Neural progenitor cell (in vitro differentiated cells): ENCODE measurements at regions not wholly inside any gene's neighbourhood (a gene's known extent, or its start where the extent isn't known, plus 50 kb on each side); places are given as distances from the start of the nearest gene placed in this dataset.

Experiments
- DNase-seq: peaks from one replicate; pipeline ENCODE4 v3.0.0-alpha.2; 2016; ENCODE audit warnings: low spot score
- H2AFZ ChIP-seq: fragments of 200-600 bp; sonication (generic); replicated peaks from 2 replicates; pipeline ENCODE4 v1.6.1; 2016; ENCODE audit warnings: antibody characterized with exemption
- H3F3A ChIP-seq: fragments of 200-600 bp; sonication (generic); 2 replicates; pipeline ENCODE4 v1.6.1; 2016; ENCODE audit warnings: antibody characterized with exemption, low read depth
- H3K27ac ChIP-seq: fragments of 200-600 bp; sonication (generic); 2 replicates; pipeline ENCODE4 v1.5.1; 2016; ENCODE audit warnings: mild to moderate bottlenecking
- H3K27me3 ChIP-seq: fragments of 200-600 bp; sonication (generic); 2 replicates; pipeline ENCODE4 v1.6.1; 2016; ENCODE audit warnings: mild to moderate bottlenecking, moderate library complexity
- H3K36me3 ChIP-seq: fragments of 200-600 bp; sonication (generic); 2 replicates; pipeline ENCODE4 v1.5.1; 2016
- H3K4me1 ChIP-seq: fragments of 200-600 bp; sonication (generic); 2 replicates; pipeline ENCODE4 v1.6.1; 2016; ENCODE audit warnings: mixed run types
- H3K4me2 ChIP-seq: fragments of 200-600 bp; sonication (generic); 2 replicates; pipeline ENCODE4 v1.6.1; 2016
- H3K4me3 ChIP-seq: fragments of 200-600 bp; sonication (generic); 2 replicates; pipeline ENCODE4 v1.5.1; 2016
- H3K79me2 ChIP-seq: fragments of 200-600 bp; sonication (generic); 2 replicates; pipeline ENCODE4 v1.6.1; 2016; ENCODE audit warnings: low read depth
- H3K9ac ChIP-seq: fragments of 200-600 bp; sonication (generic); 2 replicates; pipeline ENCODE4 v1.6.1; 2016
- H3K9me3 ChIP-seq: fragments of 200-600 bp; sonication (generic); 2 replicates; pipeline ENCODE4 v1.5.1; 2016; ENCODE audit warnings: low read depth
- H4K20me1 ChIP-seq: fragments of 200-600 bp; sonication (generic); 2 replicates; pipeline ENCODE4 v1.6.1; 2016; ENCODE audit warnings: low read depth
- H3K27ac Mint-ChIP-seq: 3 replicates; pipeline ENCODE4 v1.8.0; 2021; ENCODE audit warnings: mixed read lengths
- H3K27me3 Mint-ChIP-seq: 2 replicates; pipeline ENCODE4 v1.8.0; 2022; ENCODE audit warnings: low read depth, mild to moderate bottlenecking, inconsistent platforms, moderate library complexity, mixed read lengths; ENCODE audit not compliant: insufficient read depth
- H3K36me3 Mint-ChIP-seq: 3 replicates; pipeline ENCODE4 v1.8.0; 2021; ENCODE audit warnings: mixed read lengths
- H3K4me1 Mint-ChIP-seq: 3 replicates; pipeline ENCODE4 v1.8.0; 2021; ENCODE audit warnings: mixed read lengths
- H3K4me3 Mint-ChIP-seq: 3 replicates; pipeline ENCODE4 v1.8.0; 2021; ENCODE audit warnings: mild to moderate bottlenecking, moderate library complexity, mixed read lengths
- H3K9me3 Mint-ChIP-seq: 3 replicates; pipeline ENCODE4 v1.8.0; 2020; ENCODE audit warnings: mixed read lengths
- CTCF ChIP-seq: fragments of 200-600 bp; sonication (generic); IDR thresholded peaks from 2 replicates; pipeline ENCODE4 v1.5.1; 2017; ENCODE audit warnings: antibody characterized with exemption, mild to moderate bottlenecking
- EZH2 ChIP-seq: fragments of 200-600 bp; sonication (generic); IDR thresholded peaks from 2 replicates; pipeline ENCODE4 v1.6.1; 2017; ENCODE audit warnings: antibody characterized with exemption, mild to moderate bottlenecking, moderate library complexity
- EZH2phosphoT487 ChIP-seq: fragments of 200-600 bp; sonication (generic); IDR thresholded peaks from 2 replicates; pipeline ENCODE4 v1.6.1; 2017; ENCODE audit warnings: antibody characterized with exemption

- H3K27me3 Mint-ChIP-seq, result peaks cover 2% of the 10 kb centered on the region
- Histone ChIP-seq H3K4me2 (no peak overlapping the region), H3K27me3 (no peaks in the 10 kb centered on the region), H3K79me2 (no peaks in the 10 kb centered on the region), H3F3A (no peaks in the 10 kb centered on the region), H3K36me3 (no peaks in the 10 kb centered on the region), H4K20me1 (no peaks in the 10 kb centered on the region), H3K9ac (no peak overlapping the region), H2AFZ (no peak overlapping the region), H3K27ac (no peak overlapping the region), H3K9me3 (no peaks in the 10 kb centered on the region), H3K4me1 (no peaks in the 10 kb centered on the region), H3K4me3 (no peak overlapping the region)
- H3K27ac Mint-ChIP-seq, result no peak overlapping the region
- H3K4me3 Mint-ChIP-seq, result no peak overlapping the region
- H3K36me3 Mint-ChIP-seq, result no peaks in the 10 kb centered on the region
- TF ChIP-seq CTCF (no peak), EZH2 (no peak), EZH2phosphoT487 (no peak)
- no peaks in the 10 kb centered on the region for H3K4me1 Mint-ChIP-seq
- H3K9me3 Mint-ChIP-seq, result no peaks in the 10 kb centered on the region
- no peak for DNase-seq
These were observed 230.0 kb upstream of the SRRM4 start for GRCh38 chr12:118751355-118751754.

- peaks cover 4% of the 10 kb centered on the region for H3K4me1 Mint-ChIP-seq
- no peaks in the 10 kb centered on the region for H3K79me2 ChIP-seq
- no peaks in the 10 kb centered on the region for H3K36me3 Mint-ChIP-seq
- H3K4me3 ChIP-seq, result no peak overlapping the region
- H3K9me3 Mint-ChIP-seq, result no peaks in the 10 kb centered on the region
- TF ChIP-seq EZH2phosphoT487 (no peak), CTCF (no peak), EZH2 (no peak)
- H4K20me1 ChIP-seq, result no peaks in the 10 kb centered on the region
- H3K4me3 Mint-ChIP-seq, result no peak overlapping the region
- H3K27ac Mint-ChIP-seq, result no peak overlapping the region
- no peaks in the 10 kb centered on the region for H3K36me3 ChIP-seq
- no peak overlapping the region for H3K4me2 ChIP-seq
- H3K9ac ChIP-seq, result no peak overlapping the region
- no peaks in the 10 kb centered on the region for H3K4me1 ChIP-seq
- H3K27me3 ChIP-seq, result no peaks in the 10 kb centered on the region
- no peak for DNase-seq
- H3K9me3 ChIP-seq, result no peaks in the 10 kb centered on the region
- peaks cover 7% of the 10 kb centered on the region for H3K27me3 Mint-ChIP-seq
- no peak overlapping the region for H2AFZ ChIP-seq
- H3K27ac ChIP-seq, result no peak overlapping the region
- no peaks in the 10 kb centered on the region for H3F3A ChIP-seq
These were observed 220.7 kb upstream of the SRRM4 start for GRCh38 chr12:118760623-118761022.

GRCh38 chr12:118763234-118763633 is 218.1 kb upstream of the SRRM4 start:
- no peak overlapping the region for H3K4me2 ChIP-seq
- TF ChIP-seq CTCF (no peak), EZH2phosphoT487 (no peak), EZH2 (no peak)
- no peaks in the 10 kb centered on the region for H3K79me2 ChIP-seq
- no peak overlapping the region for H3K27ac ChIP-seq
- H3K36me3 ChIP-seq, result no peaks in the 10 kb centered on the region
- Mint-ChIP-seq H3K36me3 (no peaks in the 10 kb centered on the region), H3K27me3 (peaks cover under 1% of the 10 kb centered on the region), H3K4me3 (no peak overlapping the region), H3K9me3 (no peaks in the 10 kb centered on the region), H3K27ac (no peak overlapping the region), H3K4me1 (peaks cover 4% of the 10 kb centered on the region)
- H3K9me3 ChIP-seq, result no peaks in the 10 kb centered on the region
- H3K27me3 ChIP-seq, result no peaks in the 10 kb centered on the region
- H2AFZ ChIP-seq, result no peak overlapping the region
- no peaks in the 10 kb centered on the region for H4K20me1 ChIP-seq
- H3K4me3 ChIP-seq, result no peak overlapping the region
- DNase-seq, result no peak
- H3K9ac ChIP-seq, result no peak overlapping the region
- no peaks in the 10 kb centered on the region for H3K4me1 ChIP-seq
- H3F3A ChIP-seq, result no peaks in the 10 kb centered on the region
